GM18505 (cell line): ENCODE measurements at regions not wholly inside any gene's neighbourhood (a gene's known extent, or its start where the extent isn't known, plus 50 kb on each side); places are given as distances from the start of the nearest gene placed in this dataset.

Experiments used
- ATAC-seq: cut with Tn5 transposase; IDR thresholded peaks from one replicate; pipeline ENCODE4 v1.9.1; 2021; ENCODE audit not compliant: unreplicated experiment
- POLR2A ChIP-seq: IDR thresholded peaks from 4 replicates; pipeline ENCODE4 v1.6.1; 2011; ENCODE audit warnings: borderline replicate concordance; ENCODE audit not compliant: insufficient read depth, insufficient read length; ENCODE audit errors: extremely low read depth

GRCh38 chr6:139553916-139554315 is 179.5 kb upstream of the CITED2 start:
- no peak for TF ChIP-seq POLR2A

GRCh38 chr6:139551376-139551775 is 176.9 kb upstream of the CITED2 start:
- ATAC-seq = no peak
- TF ChIP-seq POLR2A = no peak

More at GRCh38 chr6:139553916-139554315, 179.5 kb upstream of the CITED2 start:
- no peak for ATAC-seq

GRCh38 chr6:139550361-139550760 is 175.9 kb upstream of the CITED2 start:
- no peak for ATAC-seq
- no peak for TF ChIP-seq POLR2A

- no peak for TF ChIP-seq POLR2A
- ATAC-seq = no peak
Measured at GRCh38 chr6:139549561-139550070, 175.2 kb upstream of the CITED2 start.

- ATAC-seq = no peak
- no peak for TF ChIP-seq POLR2A
Measured at GRCh38 chr6:139547804-139548203, 173.4 kb upstream of the CITED2 start.

- ATAC-seq = no peak
- no peak for TF ChIP-seq POLR2A
Measured at GRCh38 chr6:139547122-139547776, 172.8 kb upstream of the CITED2 start.

- no peak for TF ChIP-seq POLR2A
- no peak for ATAC-seq
Measured at GRCh38 chr6:139546106-139546472, 171.6 kb upstream of the CITED2 start.

GRCh38 chr6:139545206-139546105 is 171.0 kb upstream of the CITED2 start:
- TF ChIP-seq POLR2A = no peak
- no peak for ATAC-seq

- TF ChIP-seq POLR2A = no peak
- no peak for ATAC-seq
Measured at GRCh38 chr6:139544701-139545057, 170.2 kb upstream of the CITED2 start.

- TF ChIP-seq POLR2A = no peak
- no peak for ATAC-seq
Measured at GRCh38 chr6:139542351-139542750, 167.9 kb upstream of the CITED2 start.

GRCh38 chr6:139540894-139541293 is 166.4 kb upstream of the CITED2 start:
- ATAC-seq = no peak

GRCh38 chr6:139540276-139540675 is 165.8 kb upstream of the CITED2 start:
- TF ChIP-seq POLR2A = no peak
- peak; percentile 65 for ATAC-seq

More at GRCh38 chr6:139540894-139541293, 166.4 kb upstream of the CITED2 start:
- no peak for TF ChIP-seq POLR2A

- ATAC-seq = no peak
- TF ChIP-seq POLR2A = no peak
Measured at GRCh38 chr6:139539852-139540251, 165.4 kb upstream of the CITED2 start.

GRCh38 chr6:139538366-139538765 is 163.9 kb upstream of the CITED2 start:
- TF ChIP-seq POLR2A = no peak

GRCh38 chr6:139536751-139537617 is 162.5 kb upstream of the CITED2 start:
- no peak for ATAC-seq
- TF ChIP-seq POLR2A = no peak

More at GRCh38 chr6:139538366-139538765, 163.9 kb upstream of the CITED2 start:
- ATAC-seq = no peak
